ENCODE measurements at regions not wholly inside any gene's neighbourhood (a gene's known extent, or its start where the extent isn't known, plus 50 kb on each side); places are given as distances from the start of the nearest gene placed in this dataset.

DNA sequence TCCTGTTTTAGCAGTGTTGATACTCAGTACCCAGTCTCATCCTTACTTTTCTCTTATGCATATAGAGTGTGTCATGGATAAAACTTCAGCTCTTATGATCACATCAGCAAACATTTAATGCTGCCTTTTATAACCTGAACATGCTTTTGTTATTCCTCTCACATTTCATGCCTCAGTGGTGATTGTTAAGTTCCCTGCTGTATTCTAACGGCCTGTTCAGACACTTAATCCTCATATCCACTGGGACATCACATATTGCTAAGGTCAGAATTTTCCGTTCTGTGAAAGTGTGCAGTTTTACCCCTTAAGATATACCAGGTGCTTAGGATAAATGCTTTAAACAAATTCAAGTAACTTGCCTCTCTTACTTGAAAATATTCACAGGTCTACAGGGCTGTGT, 268.7 kb upstream of the SEL1L start:
- DNase-seq (ENCODE audit: low read depth), result no peak
- no peak overlapping the region for H3K4me3 ChIP-seq (ENCODE audit: low read depth, low read length)
- TF ChIP-seq POLR2A (IDR thresholded peaks at IDR 0.05; ENCODE audit: extremely low read depth, insufficient read length) (no peak), MYC (IDR thresholded peaks at IDR 0.05; ENCODE audit: low read depth, low read length) (no peak)
- TF ChIP-seq, protein P1, sequence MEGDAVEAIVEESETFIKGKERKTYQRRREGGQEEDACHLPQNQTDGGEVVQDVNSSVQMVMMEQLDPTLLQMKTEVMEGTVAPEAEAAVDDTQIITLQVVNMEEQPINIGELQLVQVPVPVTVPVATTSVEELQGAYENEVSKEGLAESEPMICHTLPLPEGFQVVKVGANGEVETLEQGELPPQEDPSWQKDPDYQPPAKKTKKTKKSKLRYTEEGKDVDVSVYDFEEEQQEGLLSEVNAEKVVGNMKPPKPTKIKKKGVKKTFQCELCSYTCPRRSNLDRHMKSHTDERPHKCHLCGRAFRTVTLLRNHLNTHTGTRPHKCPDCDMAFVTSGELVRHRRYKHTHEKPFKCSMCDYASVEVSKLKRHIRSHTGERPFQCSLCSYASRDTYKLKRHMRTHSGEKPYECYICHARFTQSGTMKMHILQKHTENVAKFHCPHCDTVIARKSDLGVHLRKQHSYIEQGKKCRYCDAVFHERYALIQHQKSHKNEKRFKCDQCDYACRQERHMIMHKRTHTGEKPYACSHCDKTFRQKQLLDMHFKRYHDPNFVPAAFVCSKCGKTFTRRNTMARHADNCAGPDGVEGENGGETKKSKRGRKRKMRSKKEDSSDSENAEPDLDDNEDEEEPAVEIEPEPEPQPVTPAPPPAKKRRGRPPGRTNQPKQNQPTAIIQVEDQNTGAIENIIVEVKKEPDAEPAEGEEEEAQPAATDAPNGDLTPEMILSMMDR (IDR thresholded peaks at IDR 0.05; ENCODE audit: low read depth, low read length), result no peak
- TF ChIP-seq, protein P2, sequence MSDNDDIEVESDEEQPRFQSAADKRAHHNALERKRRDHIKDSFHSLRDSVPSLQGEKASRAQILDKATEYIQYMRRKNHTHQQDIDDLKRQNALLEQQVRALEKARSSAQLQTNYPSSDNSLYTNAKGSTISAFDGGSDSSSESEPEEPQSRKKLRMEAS (IDR thresholded peaks at IDR 0.05; ENCODE audit: low read depth, low read length), result no peak

DNA sequence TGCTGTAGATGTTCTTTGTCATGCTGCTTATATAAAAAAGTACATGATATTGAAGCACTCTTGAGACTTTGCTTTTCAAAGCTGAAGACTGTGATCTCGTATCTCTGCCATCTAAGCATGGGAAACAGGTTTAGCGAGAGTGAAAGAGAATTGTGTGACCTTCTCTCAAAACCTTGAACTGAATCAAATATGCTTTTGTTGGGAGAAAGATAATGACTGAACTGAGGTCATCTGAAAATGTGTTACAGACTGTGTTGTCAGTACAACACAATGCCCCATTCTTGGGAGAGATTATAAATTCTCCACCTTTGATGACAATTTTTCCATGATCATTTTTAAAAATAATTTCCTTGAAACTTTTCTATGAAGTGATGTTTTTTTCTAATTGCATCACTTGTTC, 272.1 kb upstream of the SEL1L start:
- no peak overlapping the region for H3K4me3 ChIP-seq (ENCODE audit: low read depth, low read length)
- no peak for DNase-seq (ENCODE audit: low read depth)
- TF ChIP-seq MYC (IDR thresholded peaks at IDR 0.05; ENCODE audit: low read depth, low read length), result no peak
- TF ChIP-seq, protein P1 (IDR thresholded peaks at IDR 0.05; ENCODE audit: low read depth, low read length), result no peak
- no peak for TF ChIP-seq POLR2A (IDR thresholded peaks at IDR 0.05; ENCODE audit: extremely low read depth, insufficient read length)

DNA sequence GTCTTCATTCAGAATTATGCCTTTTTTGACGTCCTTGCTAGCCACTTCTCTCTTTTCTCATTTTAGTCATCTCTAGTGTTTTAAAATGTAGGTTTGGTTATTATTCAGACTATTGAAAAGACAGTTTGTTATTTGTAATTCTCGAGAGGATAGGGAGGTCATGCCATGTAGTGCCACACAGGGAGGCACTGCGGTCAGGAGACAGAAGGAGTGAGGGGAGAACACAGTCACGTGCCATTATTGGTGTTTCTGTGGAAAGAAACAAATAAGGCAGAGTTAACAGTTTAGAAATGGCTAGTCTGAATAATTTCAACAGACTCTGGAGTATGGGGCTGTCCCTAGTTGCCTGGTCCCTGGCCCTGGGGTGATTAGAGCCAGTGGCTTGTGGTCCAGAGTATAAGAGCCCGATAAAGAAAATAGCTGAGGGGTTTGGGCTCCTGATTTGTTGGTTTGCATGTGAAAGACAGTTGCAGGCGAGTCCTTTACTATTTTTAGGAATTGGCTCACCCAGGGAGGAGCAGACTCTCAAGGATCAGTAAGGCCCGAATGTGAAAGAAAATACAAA, 278.1 kb upstream of the SEL1L start:
- H3K4me3 ChIP-seq (ENCODE audit: low read depth, low read length), result no peak overlapping the region
- TF ChIP-seq POLR2A (IDR thresholded peaks at IDR 0.05; ENCODE audit: extremely low read depth, insufficient read length) (no peak), MYC (IDR thresholded peaks at IDR 0.05; ENCODE audit: low read depth, low read length) (no peak)
- TF ChIP-seq, protein P1 (IDR thresholded peaks at IDR 0.05; ENCODE audit: low read depth, low read length), result no peak
- TF ChIP-seq, protein P2 (IDR thresholded peaks at IDR 0.05; ENCODE audit: low read depth, low read length), result no peak
- DNase-seq (ENCODE audit: low read depth), result no peak

DNA sequence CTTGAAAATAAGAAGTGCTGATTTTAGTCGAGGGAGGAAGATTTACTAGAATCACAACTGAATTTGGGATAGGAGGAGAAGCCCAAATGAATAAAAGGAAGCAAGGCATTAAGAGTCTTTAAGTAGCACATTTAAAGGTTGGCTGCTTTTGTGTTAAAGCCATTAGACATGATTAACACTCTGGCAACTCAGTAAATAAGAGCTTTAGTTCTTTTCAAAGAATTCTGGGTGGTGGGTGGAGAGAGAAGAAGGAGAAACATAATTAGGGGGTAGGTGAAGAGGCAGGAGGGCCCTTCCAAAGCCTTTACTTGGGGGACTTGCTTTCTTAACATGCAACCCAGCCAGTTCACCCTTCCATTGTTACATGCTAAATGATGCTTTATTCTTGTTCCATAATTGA, 284.6 kb upstream of the SEL1L start:
- H3K4me3 ChIP-seq (ENCODE audit: low read depth, low read length), result no peak overlapping the region
- no peak for DNase-seq (ENCODE audit: low read depth)
- TF ChIP-seq, protein P1 (IDR thresholded peaks at IDR 0.05; ENCODE audit: low read depth, low read length), result no peak
- TF ChIP-seq, protein P2 (IDR thresholded peaks at IDR 0.05; ENCODE audit: low read depth, low read length), result no peak
- TF ChIP-seq MYC (IDR thresholded peaks at IDR 0.05; ENCODE audit: low read depth, low read length) (no peak), POLR2A (IDR thresholded peaks at IDR 0.05; ENCODE audit: extremely low read depth, insufficient read length) (no peak)

DNA sequence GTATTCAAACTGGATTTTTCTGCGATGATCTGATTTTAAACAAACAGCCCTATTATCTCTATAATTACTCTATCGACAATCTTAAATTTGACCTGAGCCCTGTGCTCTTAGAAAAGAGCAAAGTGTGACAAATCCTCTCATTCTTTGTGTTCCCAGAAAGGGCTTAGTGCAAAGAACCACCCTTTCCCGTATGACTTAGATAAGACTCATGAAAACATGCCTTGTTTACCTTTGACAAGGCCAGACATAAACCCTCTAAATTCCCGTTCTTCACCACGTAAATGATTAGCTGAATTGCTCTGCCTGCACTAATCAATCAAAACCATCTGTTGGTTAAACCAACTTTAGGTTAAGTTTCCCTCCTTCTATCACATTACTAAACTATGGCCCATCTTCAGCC, 285.7 kb upstream of the SEL1L start:
- DNase-seq (ENCODE audit: low read depth), result no peak
- TF ChIP-seq POLR2A (IDR thresholded peaks at IDR 0.05; ENCODE audit: extremely low read depth, insufficient read length) (no peak), MYC (IDR thresholded peaks at IDR 0.05; ENCODE audit: low read depth, low read length) (no peak)
- TF ChIP-seq, protein P2 (IDR thresholded peaks at IDR 0.05; ENCODE audit: low read depth, low read length), result no peak
- TF ChIP-seq, protein P1 (IDR thresholded peaks at IDR 0.05; ENCODE audit: low read depth, low read length), result no peak
- no peak overlapping the region for H3K4me3 ChIP-seq (ENCODE audit: low read depth, low read length)

DNA sequence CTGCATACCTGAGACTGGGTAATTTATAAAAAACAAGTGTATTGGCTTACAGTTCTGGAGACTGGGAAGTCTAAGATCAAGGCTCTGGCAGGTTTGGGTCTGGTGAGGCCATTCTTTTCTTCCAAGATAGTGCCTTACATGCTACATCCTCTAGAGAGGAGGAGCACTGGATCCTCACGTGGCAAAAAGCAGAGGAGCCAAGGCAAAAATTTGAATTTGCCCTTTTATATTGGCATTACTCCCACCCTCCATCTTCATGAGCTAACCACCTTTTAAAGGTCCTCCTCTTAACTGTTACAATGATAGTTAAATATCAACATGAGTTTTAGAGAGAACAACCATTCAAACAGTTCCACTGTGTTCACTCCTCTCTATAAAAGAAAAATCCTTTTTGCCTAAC, 286.3 kb upstream of the SEL1L start:
- no peak overlapping the region for H3K4me3 ChIP-seq (ENCODE audit: low read depth, low read length)
- TF ChIP-seq MYC (IDR thresholded peaks at IDR 0.05; ENCODE audit: low read depth, low read length) (no peak), POLR2A (IDR thresholded peaks at IDR 0.05; ENCODE audit: extremely low read depth, insufficient read length) (no peak)
- TF ChIP-seq, protein P2 (IDR thresholded peaks at IDR 0.05; ENCODE audit: low read depth, low read length), result no peak
- TF ChIP-seq, protein P1 (IDR thresholded peaks at IDR 0.05; ENCODE audit: low read depth, low read length), result no peak
- DNase-seq (ENCODE audit: low read depth), result no peak

All from NB4 (cell line).